ENCODE measurements at regions not wholly inside any gene's neighbourhood (a gene's known extent, or its start where the extent isn't known, plus 50 kb on each side); places are given as distances from the start of the nearest gene placed in this dataset.

- intact Hi-C loops (cut with DNase I; ENCODE audit: low total_unique reads): no loop called here
- Histone ChIP-seq H3K27me3 (no peaks in the 10 kb centered on the region), H3K27ac (no peak overlapping the region), H3K9me3 (no peaks in the 10 kb centered on the region), H3K36me3 (ENCODE audit: low read depth, missing control alignments) (no peaks in the 10 kb centered on the region), H3K4me3 (no peak overlapping the region), H3K4me1 (no peaks in the 10 kb centered on the region)
- TF ChIP-seq POLR2A (IDR thresholded peaks at IDR 0.05): no peak
- no peak for TF ChIP-seq CTCF (IDR thresholded peaks at IDR 0.05)
- no peak for DNase-seq
These were observed 1473.1 kb downstream of the CDH8 start for GRCh38 chr16:60563166-60563565.

- no peak for DNase-seq
- WGBS, 2 donors: 67 to 76% methylated on average over 1 of the region's 1 CpG
- H3K27me3 ChIP-seq: no peaks in the 10 kb centered on the region
- H3K4me1 ChIP-seq: no peaks in the 10 kb centered on the region
- H3K4me3 ChIP-seq: no peak overlapping the region
- intact Hi-C loops (cut with DNase I; ENCODE audit: low total_unique reads): no loop called here
- TF ChIP-seq CTCF (IDR thresholded peaks at IDR 0.05): no peak
- TF ChIP-seq POLR2A (IDR thresholded peaks at IDR 0.05): no peak
- H3K9me3 ChIP-seq: no peaks in the 10 kb centered on the region
- H3K27ac ChIP-seq: no peak overlapping the region
- H3K36me3 ChIP-seq (ENCODE audit: low read depth, missing control alignments): no peaks in the 10 kb centered on the region
These were observed 1477.3 kb downstream of the CDH8 start for GRCh38 chr16:60558936-60559335.

GRCh38 chr16:60553090-60553757, 1483.0 kb downstream of the CDH8 start:
- Histone ChIP-seq H3K4me1 (no peaks in the 10 kb centered on the region), H3K4me3 (no peak overlapping the region), H3K9me3 (no peaks in the 10 kb centered on the region), H3K27ac (no peak overlapping the region), H3K27me3 (no peaks in the 10 kb centered on the region), H3K36me3 (ENCODE audit: low read depth, missing control alignments) (no peaks in the 10 kb centered on the region)
- TF ChIP-seq POLR2A (IDR thresholded peaks at IDR 0.05) (no peak), CTCF (IDR thresholded peaks at IDR 0.05) (no peak)
- intact Hi-C loops (cut with DNase I; ENCODE audit: low total_unique reads): no loop called here
- WGBS, 2 donors: 65 to 94% methylated on average over 3 of the region's 3 CpGs
- no peak for DNase-seq

- TF ChIP-seq CTCF (IDR thresholded peaks at IDR 0.05): no peak
- TF ChIP-seq POLR2A (IDR thresholded peaks at IDR 0.05): no peak
- no peaks in the 10 kb centered on the region for H3K36me3 ChIP-seq (ENCODE audit: low read depth, missing control alignments)
- no peaks in the 10 kb centered on the region for H3K4me1 ChIP-seq
- no peak overlapping the region for H3K27ac ChIP-seq
- no peak for DNase-seq
- no peaks in the 10 kb centered on the region for H3K27me3 ChIP-seq
- no peak overlapping the region for H3K4me3 ChIP-seq
- WGBS, 2 donors: 75 to 84% methylated on average over 1 of the region's 1 CpG
- no peaks in the 10 kb centered on the region for H3K9me3 ChIP-seq
- intact Hi-C loops (cut with DNase I; ENCODE audit: low total_unique reads): no loop called here
These were observed 1494.7 kb downstream of the CDH8 start for GRCh38 chr16:60541535-60541934.

GRCh38 chr16:60510941-60511340, 1525.3 kb downstream of the CDH8 start:
- H3K9me3 ChIP-seq: no peaks in the 10 kb centered on the region
- H3K4me3 ChIP-seq: no peak overlapping the region
- WGBS, 2 donors: 88% methylated on average over 3 of the region's 3 CpGs
- intact Hi-C loops (cut with DNase I; ENCODE audit: low total_unique reads): no loop called here
- no peaks in the 10 kb centered on the region for H3K36me3 ChIP-seq (ENCODE audit: low read depth, missing control alignments)
- no peaks in the 10 kb centered on the region for H3K27me3 ChIP-seq
- DNase-seq: no peak
- H3K27ac ChIP-seq: no peak overlapping the region
- TF ChIP-seq POLR2A (IDR thresholded peaks at IDR 0.05): no peak
- TF ChIP-seq CTCF (IDR thresholded peaks at IDR 0.05): no peak
- no peaks in the 10 kb centered on the region for H3K4me1 ChIP-seq

All from testis (tissue), 2 donors.